HEK293T (cell line): ENCODE measurements at regions not wholly inside any gene's neighbourhood (a gene's known extent, or its start where the extent isn't known, plus 50 kb on each side); places are given as distances from the start of the nearest gene placed in this dataset.

Experiments
- FOXA1 ChIP-seq: fragments of 450-650 bp; IDR thresholded peaks from 2 replicates; pipeline ENCODE4 v1.6.1; 2016; ENCODE audit warnings: mild to moderate bottlenecking
- FOXK2 ChIP-seq: fragments of 450-650 bp; IDR thresholded peaks from 2 replicates; pipeline ENCODE4 v1.6.1; 2016; ENCODE audit warnings: mild to moderate bottlenecking
- FOXM1 ChIP-seq: fragments of 450-650 bp; IDR thresholded peaks from 2 replicates; pipeline ENCODE4 v1.6.1; 2017; ENCODE audit warnings: mild to moderate bottlenecking, borderline replicate concordance
- HDGF ChIP-seq: fragments of 450-650 bp; IDR thresholded peaks from 2 replicates; pipeline ENCODE4 v1.6.1; 2017; ENCODE audit warnings: antibody characterized with exemption, borderline replicate concordance
- PKNOX1 ChIP-seq: fragments of 450-650 bp; IDR thresholded peaks from 2 replicates; pipeline ENCODE4 v1.6.1; 2016
- SP1 ChIP-seq: fragments of 450-650 bp; IDR thresholded peaks from 2 replicates; pipeline ENCODE4 v1.6.1; 2017
- SUZ12 ChIP-seq: fragments of 450-650 bp; IDR thresholded peaks from 2 replicates; pipeline ENCODE4 v1.6.1; 2016; ENCODE audit warnings: mild to moderate bottlenecking
- TARDBP ChIP-seq: fragments of 450-650 bp; IDR thresholded peaks from 2 replicates; pipeline ENCODE4 v1.6.1; 2016
- ZNF384 ChIP-seq: fragments of 450-650 bp; IDR thresholded peaks from 2 replicates; pipeline ENCODE4 v1.6.1; 2016

- TF ChIP-seq SUZ12: no peak
- no peak for TF ChIP-seq FOXM1
- TF ChIP-seq HDGF: no peak
- TF ChIP-seq PKNOX1: no peak
- no peak for TF ChIP-seq FOXA1
- no peak for TF ChIP-seq FOXK2
- no peak for TF ChIP-seq ZNF384
- no peak for TF ChIP-seq TARDBP
- TF ChIP-seq SP1: no peak
Observed at GRCh38 chr13:98075048-98075447, 67.8 kb upstream of the FARP1 start.
